ENCODE measurements at regions not wholly inside any gene's neighbourhood (a gene's known extent, or its start where the extent isn't known, plus 50 kb on each side); places are given as distances from the start of the nearest gene placed in this dataset.

GRCh38 chr12:60997869-60998378 is 1262.3 kb upstream of the USP15 start:
- intact Hi-C loops (cut with micrococcal nuclease), result no loop called here

GRCh38 chr12:61009192-61009591 is 1251.0 kb upstream of the USP15 start:
- intact Hi-C loops (cut with micrococcal nuclease), result no loop called here

- intact Hi-C loops (cut with micrococcal nuclease), result no loop called here
Measured at GRCh38 chr12:61011767-61012423, 1248.3 kb upstream of the USP15 start.

- intact Hi-C loops (cut with micrococcal nuclease), result no loop called here
Measured at GRCh38 chr12:61018571-61018970, 1241.6 kb upstream of the USP15 start.

GRCh38 chr12:61023231-61023630 is 1237.0 kb upstream of the USP15 start:
- intact Hi-C loops (cut with micrococcal nuclease), result no loop called here

GRCh38 chr12:61029516-61029915 is 1230.7 kb upstream of the USP15 start:
- intact Hi-C loops (cut with micrococcal nuclease), result no loop called here

GRCh38 chr12:61037792-61038191 is 1222.4 kb upstream of the USP15 start:
- intact Hi-C loops (cut with micrococcal nuclease), result no loop called here

GRCh38 chr12:61043838-61044237 is 1216.4 kb upstream of the USP15 start:
- intact Hi-C loops (cut with micrococcal nuclease), result no loop called here

- intact Hi-C loops (cut with micrococcal nuclease), result no loop called here
Measured at GRCh38 chr12:61044766-61045165, 1215.4 kb upstream of the USP15 start.

- intact Hi-C loops (cut with micrococcal nuclease), result no loop called here
Measured at GRCh38 chr12:61070640-61071414, 1189.4 kb upstream of the USP15 start.

GRCh38 chr12:61072717-61073116 is 1187.5 kb upstream of the USP15 start:
- intact Hi-C loops (cut with micrococcal nuclease), result no loop called here

GRCh38 chr12:61095111-61095510 is 1165.1 kb upstream of the USP15 start:
- intact Hi-C loops (cut with micrococcal nuclease), result no loop called here

- intact Hi-C loops (cut with micrococcal nuclease), result no loop called here
Measured at GRCh38 chr12:61098031-61098580, 1162.1 kb upstream of the USP15 start.

- intact Hi-C loops (cut with micrococcal nuclease), result no loop called here
Measured at GRCh38 chr12:61107118-61107517, 1153.1 kb upstream of the USP15 start.

- intact Hi-C loops (cut with micrococcal nuclease), result no loop called here
Measured at GRCh38 chr12:61111218-61111617, 1149.0 kb upstream of the USP15 start.

- intact Hi-C loops (cut with micrococcal nuclease), result no loop called here
Measured at GRCh38 chr12:61137677-61138414, 1122.4 kb upstream of the USP15 start.

GRCh38 chr12:61138415-61138759 is 1121.8 kb upstream of the USP15 start:
- intact Hi-C loops (cut with micrococcal nuclease), result no loop called here

- intact Hi-C loops (cut with micrococcal nuclease), result no loop called here
Measured at GRCh38 chr12:61161961-61162360, 1098.2 kb upstream of the USP15 start.

- intact Hi-C loops (cut with micrococcal nuclease), result no loop called here
Measured at GRCh38 chr12:61188801-61189595, 1071.2 kb upstream of the USP15 start.

GRCh38 chr12:61213646-61214045 is 1046.6 kb upstream of the USP15 start:
- intact Hi-C loops (cut with micrococcal nuclease), result no loop called here

- intact Hi-C loops (cut with micrococcal nuclease), result no loop called here
Measured at GRCh38 chr12:61220337-61220736, 1039.9 kb upstream of the USP15 start.

Measured in T-helper 1 cell treated with Interleukin-12 subunit alpha and Interleukin-12 subunit beta and Interleukin-4 antibody, amounts not matched to agents 30 ng/mL and 1 ng/mL, for 36 hours (primary cell).